Stomach (tissue), 8 donors: ENCODE measurements at regions not wholly inside any gene's neighbourhood (a gene's known extent, or its start where the extent isn't known, plus 50 kb on each side); places are given as distances from the start of the nearest gene placed in this dataset.

Experiments
- DNase-seq, 2 donors: peaks; one replicate each; pipeline versions ENCODE4 v3.0.0 to v3.0.0-alpha.2; 2013 to 2019
- H3K27ac ChIP-seq, 5 donors: fragments of 200-600 bp in 4 of 5; sonication (generic) in 4 of 5; one replicate each; pipeline ENCODE4 v1.5.1; 2013 to 2019; ENCODE audit warnings: mild to moderate bottlenecking in 1 of 5, moderate library complexity in 1 of 5
- H3K27me3 ChIP-seq, 3 donors: fragments of 200-600 bp; sonication (generic); one replicate each; pipeline ENCODE4 v1.5.1; 2017 to 2019; ENCODE audit warnings: mixed run types in 1 of 3
- H3K36me3 ChIP-seq, 4 donors: fragments of 200-600 bp; sonication (generic); 1 replicate in 3 of 4; 2 replicates in 1 of 4; pipeline ENCODE4 v1.5.1; 2016 to 2019
- H3K4me1 ChIP-seq, 4 donors: fragments of 200-600 bp; sonication (generic); one replicate each; pipeline ENCODE4 v1.5.1; 2016 to 2019
- H3K4me3 ChIP-seq, 4 donors: fragments of 200-600 bp; sonication (generic) in 3 of 4; one replicate each; pipeline ENCODE4 v1.5.1; 2016 to 2019; ENCODE audit warnings: mild to moderate bottlenecking in 1 of 4
- H3K9me3 ChIP-seq, 4 donors: fragments of 200-600 bp; sonication (generic); one replicate each; pipeline ENCODE4 v1.5.1; 2016 to 2019
- EP300 ChIP-seq: sonication (generic); formaldehyde crosslinking; IDR thresholded peaks from one replicate; pipeline ENCODE4 v1.6.1; 2017; ENCODE audit warnings: antibody characterized with exemption
- POLR2A ChIP-seq, 4 donors: fragments of 450-650 bp; IDR thresholded peaks; one replicate each; pipeline ENCODE4 v1.6.1; 2016; ENCODE audit warnings: antibody characterized with exemption in 4 of 4, control low read depth in 2 of 4, mild to moderate bottlenecking in 1 of 4, moderate library complexity in 1 of 4
- POLR2AphosphoS5 ChIP-seq, 3 donors: sonication (generic); formaldehyde crosslinking; IDR thresholded peaks; one replicate each; pipeline ENCODE4 v1.6.1; 2016; ENCODE audit warnings: antibody characterized with exemption in 3 of 3
- WGBS, 5 donors: extraction: QIAGEN DNeasy Blood & Tissue Kit in 3 of 5; methylation state at CpG; one replicate each; pipeline versions ENCODE4 v1.1.5 to v1.1.7; 2013 to 2018; 5-methylcytosine and 5-hydroxymethylcytosine counted together
- intact Hi-C: fragments of 100-400 bp; cut with DNase I; formaldehyde crosslinking; loops from one replicate; pipeline ENCODE4 v1.15.1; 2023; ENCODE audit warnings: low total_unique reads
- TF ChIP-seq, protein P1 (sequence below), 7 experiments: fragments of 450-650 bp in 4 of 7; fragments of 200-600 bp in 3 of 7; sonication (generic) in 3 of 7; IDR thresholded peaks; one replicate each; pipeline ENCODE4 v1.5.1; 2016 to 2019; ENCODE audit warnings: antibody characterized with exemption in 7 of 7, control low read depth in 2 of 7, mild to moderate bottlenecking in 1 of 7
- donor health status: healthy with polysubstance abuse.
- donor health status: Bipolar disorder and iron deficiency.
- donor health status: healthy.

DNA sequence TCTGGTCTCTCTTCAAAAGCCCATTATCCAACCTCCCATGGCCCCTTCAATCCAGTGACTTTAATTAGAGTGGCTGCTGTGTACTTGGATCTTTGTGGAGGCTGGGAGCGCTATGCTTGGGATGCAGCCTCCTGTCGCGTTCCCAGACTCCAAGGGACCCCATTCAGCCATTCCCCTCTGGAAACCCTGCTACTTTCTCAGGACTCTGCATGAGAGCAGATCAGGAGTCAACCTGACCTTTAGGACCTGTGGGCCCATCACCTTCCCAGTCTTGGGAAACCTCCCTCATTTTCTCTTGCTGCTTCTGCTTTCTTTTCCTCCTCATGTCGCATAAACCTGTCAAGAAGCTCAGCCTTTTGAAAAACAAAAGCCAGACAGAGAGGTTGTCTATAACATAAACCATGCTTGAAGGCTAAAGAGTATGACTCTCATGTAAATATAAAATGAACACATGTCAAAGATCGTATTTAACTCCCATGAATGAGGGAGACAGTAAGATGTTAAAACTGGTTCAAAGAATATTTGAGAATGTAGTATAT lies 143.1 kb upstream of the PELI1 start:
- no peak for DNase-seq
- TF ChIP-seq, protein P1, sequence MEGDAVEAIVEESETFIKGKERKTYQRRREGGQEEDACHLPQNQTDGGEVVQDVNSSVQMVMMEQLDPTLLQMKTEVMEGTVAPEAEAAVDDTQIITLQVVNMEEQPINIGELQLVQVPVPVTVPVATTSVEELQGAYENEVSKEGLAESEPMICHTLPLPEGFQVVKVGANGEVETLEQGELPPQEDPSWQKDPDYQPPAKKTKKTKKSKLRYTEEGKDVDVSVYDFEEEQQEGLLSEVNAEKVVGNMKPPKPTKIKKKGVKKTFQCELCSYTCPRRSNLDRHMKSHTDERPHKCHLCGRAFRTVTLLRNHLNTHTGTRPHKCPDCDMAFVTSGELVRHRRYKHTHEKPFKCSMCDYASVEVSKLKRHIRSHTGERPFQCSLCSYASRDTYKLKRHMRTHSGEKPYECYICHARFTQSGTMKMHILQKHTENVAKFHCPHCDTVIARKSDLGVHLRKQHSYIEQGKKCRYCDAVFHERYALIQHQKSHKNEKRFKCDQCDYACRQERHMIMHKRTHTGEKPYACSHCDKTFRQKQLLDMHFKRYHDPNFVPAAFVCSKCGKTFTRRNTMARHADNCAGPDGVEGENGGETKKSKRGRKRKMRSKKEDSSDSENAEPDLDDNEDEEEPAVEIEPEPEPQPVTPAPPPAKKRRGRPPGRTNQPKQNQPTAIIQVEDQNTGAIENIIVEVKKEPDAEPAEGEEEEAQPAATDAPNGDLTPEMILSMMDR (IDR thresholded peaks at IDR 0.05): no peak
- TF ChIP-seq EP300: no peak

DNA sequence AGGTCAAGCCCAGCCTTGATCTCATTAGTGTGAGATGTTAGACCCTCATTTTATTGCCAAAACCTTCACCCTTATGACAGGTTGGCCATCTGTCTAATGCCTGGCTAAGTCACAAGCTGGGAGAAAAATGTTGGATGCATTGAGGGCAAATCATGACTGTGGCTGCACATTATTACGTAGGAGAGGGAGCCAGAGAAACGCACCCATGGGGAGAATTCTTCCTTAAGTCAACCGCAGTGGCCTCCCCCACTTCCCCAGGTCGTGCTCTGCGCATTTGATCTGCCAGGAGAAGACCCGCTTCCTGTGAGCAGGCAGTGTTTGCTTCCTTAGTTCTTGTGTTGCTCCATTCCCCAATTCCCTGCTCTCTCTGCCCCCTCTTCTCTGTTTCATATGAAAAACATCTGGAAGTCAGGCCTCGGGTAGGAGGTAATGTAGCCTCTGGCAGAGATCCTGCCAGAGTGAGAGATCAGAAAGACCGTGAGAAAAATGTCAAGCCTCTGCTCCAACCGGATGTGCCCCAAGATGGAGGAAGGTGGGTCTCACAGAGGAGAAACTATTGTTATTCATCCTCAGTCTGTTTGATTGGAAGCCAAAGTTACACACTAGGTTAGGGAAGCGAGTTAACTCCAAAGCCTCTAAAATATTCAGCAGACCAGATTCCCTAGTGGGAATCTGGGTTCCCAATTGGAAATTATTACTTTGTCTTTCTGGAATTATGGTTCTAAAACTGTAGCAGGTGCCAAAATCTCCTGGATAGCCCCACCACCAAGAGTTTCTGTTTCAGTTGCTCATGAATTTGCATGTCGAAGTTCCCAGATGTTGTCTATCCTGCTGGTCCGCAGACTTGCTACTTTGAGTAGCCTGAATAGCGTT lies 144.3 kb upstream of the PELI1 start:
- H3K9me3 ChIP-seq: no peaks in the 10 kb centered on the region
- H3K27me3 ChIP-seq: no peaks in the 10 kb centered on the region
- WGBS, 5 donors: 64 to 78% (median 68%) methylated on average over 13 of the region's 13 CpGs
- H3K4me1 ChIP-seq: peaks cover 0 to 19% (median 11%) of the 10 kb centered on the region in 4 donors
- peak overlapping the region in 1 of 5 donors; percentile 16 for H3K27ac ChIP-seq
- intact Hi-C loops: no loop called here
- H3K36me3 ChIP-seq: no peaks in the 10 kb centered on the region
- no peak overlapping the region for H3K4me3 ChIP-seq
- no peak for TF ChIP-seq POLR2AphosphoS5 (IDR thresholded peaks at IDR 0.05)
- TF ChIP-seq, protein P1 (IDR thresholded peaks at IDR 0.05): no peak
- no peak for TF ChIP-seq POLR2A (IDR thresholded peaks at IDR 0.05)
- TF ChIP-seq EP300: no peak
- DNase-seq: peak in 1 of 2 donors; percentile 65

More for the DNA sequence above, 143.1 kb upstream of the PELI1 start:
- intact Hi-C loops: no loop called here
- H3K27ac ChIP-seq: no peak overlapping the region
- H3K9me3 ChIP-seq: no peaks in the 10 kb centered on the region
- no peaks in the 10 kb centered on the region for H3K27me3 ChIP-seq
- peaks cover 0 to 22% (median 14%) of the 10 kb centered on the region in 4 donors for H3K4me1 ChIP-seq
- no peaks in the 10 kb centered on the region for H3K36me3 ChIP-seq
- no peak overlapping the region for H3K4me3 ChIP-seq
- WGBS, 5 donors: 89 to 97% (median 94%) methylated on average over 5 of the region's 5 CpGs

DNA sequence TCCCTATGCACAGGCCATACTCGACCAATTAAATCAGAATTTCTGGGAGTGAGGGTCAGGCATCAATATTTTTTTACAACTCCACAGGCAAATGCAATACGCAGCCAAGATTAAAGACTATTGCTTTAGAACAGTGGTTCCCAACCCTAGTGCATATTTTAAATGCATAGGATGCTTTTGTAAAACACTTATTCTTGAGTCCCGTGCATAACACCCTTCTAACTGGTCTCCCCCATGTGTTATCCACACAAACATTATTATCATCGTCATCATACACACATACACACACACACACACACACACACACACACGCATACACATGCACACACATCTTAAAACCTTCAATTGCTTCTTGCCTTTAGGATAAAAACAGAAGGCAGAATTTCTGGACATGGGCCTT lies 145.0 kb upstream of the PELI1 start:
- no peaks in the 10 kb centered on the region for H3K36me3 ChIP-seq
- no peak for DNase-seq
- TF ChIP-seq POLR2AphosphoS5 (IDR thresholded peaks at IDR 0.05): no peak
- no peaks in the 10 kb centered on the region for H3K9me3 ChIP-seq
- H3K27me3 ChIP-seq: no peaks in the 10 kb centered on the region
- peaks cover 0 to 17% (median 5%) of the 10 kb centered on the region in 4 donors for H3K4me1 ChIP-seq
- H3K4me3 ChIP-seq: no peak overlapping the region
- no peak overlapping the region for H3K27ac ChIP-seq
- WGBS, 5 donors: 73 to 82% (median 81%) methylated on average over 5 of the region's 5 CpGs
- intact Hi-C loops: no loop called here

DNA sequence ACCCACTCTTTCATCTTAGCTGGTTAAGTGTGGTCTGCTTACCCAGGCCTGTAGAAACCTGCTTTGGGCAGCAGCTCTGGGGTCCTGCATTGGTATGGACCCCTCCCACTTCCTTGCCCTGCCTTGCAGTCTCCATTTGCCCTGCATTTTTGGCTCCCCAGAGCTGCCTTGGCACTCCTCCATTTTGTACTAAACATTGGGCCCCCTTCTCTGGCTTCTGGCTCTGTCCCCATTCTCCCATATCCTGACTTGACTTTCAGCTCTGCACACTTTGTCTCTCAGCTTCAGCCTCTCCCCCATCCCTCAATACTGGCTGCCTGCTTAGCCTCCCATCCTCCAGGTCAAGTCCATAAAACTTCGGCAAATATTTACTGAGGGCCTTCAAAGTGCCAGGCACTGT lies 145.5 kb upstream of the PELI1 start:
- Histone ChIP-seq H3K4me3 (no peak overlapping the region), H3K27ac (no peak overlapping the region), H3K4me1 (peaks cover 0 to 17% (median 5%) of the 10 kb centered on the region in 4 donors), H3K27me3 (no peaks in the 10 kb centered on the region), H3K36me3 (no peaks in the 10 kb centered on the region), H3K9me3 (no peaks in the 10 kb centered on the region)
- no peak for TF ChIP-seq POLR2A (IDR thresholded peaks at IDR 0.05)
- no peak for TF ChIP-seq POLR2AphosphoS5 (IDR thresholded peaks at IDR 0.05)
- no peak for TF ChIP-seq EP300
- TF ChIP-seq, protein P1 (IDR thresholded peaks at IDR 0.05): no peak
- 76 to 94% (median 79%) methylated on average over 1 of the region's 1 CpG for WGBS, 5 donors
- no peak for DNase-seq
- intact Hi-C loops: no loop called here

DNA sequence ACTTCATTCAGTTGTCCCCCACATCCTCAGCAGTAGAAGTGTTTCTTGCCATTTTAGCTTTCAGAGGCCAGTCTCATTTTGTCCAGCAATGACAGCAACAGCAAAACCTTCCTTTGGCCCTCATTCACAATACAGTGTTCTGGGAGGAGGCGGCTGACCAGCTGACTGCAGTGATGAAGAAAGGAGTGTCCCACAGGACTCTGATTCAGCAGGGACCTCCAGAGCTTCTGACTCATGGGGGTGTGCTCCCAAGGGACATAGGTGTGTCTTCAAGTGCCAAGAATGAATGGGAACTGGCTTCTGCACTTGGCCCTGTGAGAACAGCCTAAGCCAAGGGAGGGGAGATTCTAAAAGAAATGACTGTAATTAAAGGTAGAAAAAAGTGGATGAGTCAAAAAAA lies 147.0 kb upstream of the PELI1 start:
- TF ChIP-seq POLR2A (IDR thresholded peaks at IDR 0.05) (no peak), EP300 (no peak), POLR2AphosphoS5 (IDR thresholded peaks at IDR 0.05) (peak in 1 of 3 donors; percentile 56)
- TF ChIP-seq, protein P1 (IDR thresholded peaks at IDR 0.05): no peak
- Histone ChIP-seq H3K27ac (no peak overlapping the region), H3K4me3 (no peak overlapping the region), H3K36me3 (no peaks in the 10 kb centered on the region), H3K9me3 (no peaks in the 10 kb centered on the region), H3K4me1 (peaks cover 0 to 17% (median 5%) of the 10 kb centered on the region in 4 donors), H3K27me3 (no peaks in the 10 kb centered on the region)
- peak; percentile 41 for DNase-seq
- 56 to 92% (median 77%) methylated on average over 1 of the region's 1 CpG for WGBS, 5 donors
- intact Hi-C loops: no loop called here
